Endothelial cell of umbilical vein (primary cell): ENCODE measurements at regions not wholly inside any gene's neighbourhood (a gene's known extent, or its start where the extent isn't known, plus 50 kb on each side); places are given as distances from the start of the nearest gene placed in this dataset.

ENCODE experiments used
- CTCF ChIP-seq, 2 donors: IDR thresholded peaks; 1 replicate in 1 of 2; 2 replicates in 1 of 2; pipeline ENCODE4 v1.5.1; 2011; ENCODE audit warnings: low read length in 2 of 2, mild to moderate bottlenecking in 2 of 2, moderate library complexity in 2 of 2, control low read depth in 1 of 2, inconsistent platforms in 1 of 2, low read depth in 1 of 2; ENCODE audit not compliant: insufficient read depth in 1 of 2; ENCODE audit errors: extremely low read depth in 1 of 2
- FOS ChIP-seq: IDR thresholded peaks from 2 replicates; pipeline ENCODE4 v1.6.1; 2011; ENCODE audit warnings: mild to moderate bottlenecking, low read length, moderate library complexity, borderline replicate concordance; ENCODE audit not compliant: insufficient read depth
- MYC ChIP-seq: IDR thresholded peaks from one replicate; pipeline ENCODE4 v1.6.1; 2011; ENCODE audit warnings: mild to moderate bottlenecking, low read depth, low read length
- POLR2A ChIP-seq: IDR thresholded peaks from 2 replicates; pipeline ENCODE4 v1.6.1; 2012; ENCODE audit warnings: low read depth, mild to moderate bottlenecking, control low read depth, low read length

- TF ChIP-seq MYC (no peak), CTCF (IDR thresholded peaks at IDR 0.05; ENCODE audit: extremely low read depth in 1 of 2, insufficient read depth in 1 of 2, low read depth in 1 of 2, low read length in 2 of 2) (no peak), FOS (no peak), POLR2A (no peak)
These were observed 149.3 kb upstream of the MTAP start for GRCh38 chr9:21653091-21653490.
